SK-N-SH (cell line): ENCODE measurements at regions not wholly inside any gene's neighbourhood (a gene's known extent, or its start where the extent isn't known, plus 50 kb on each side); places are given as distances from the start of the nearest gene placed in this dataset.

ENCODE experiments used
- CTCF ChIA-PET: fragments of 300-600, 350-600 bp; formaldehyde crosslinking; extraction: SDS; loops from one replicate; lab custom pipeline; 2021; lab: Yijun Ruan, JAX
- POLR2A ChIA-PET: fragments of 350-600 bp; sonication (Branson Sonifier 250); formaldehyde crosslinking; extraction: SDS; loops from one replicate; lab custom pipeline; 2020; ENCODE audit warnings: antibody characterized with exemption, inconsistent platforms; lab: Yijun Ruan, JAX
- DNase-seq: peaks from one replicate; pipeline ENCODE4 v3.0.0; 2012
- H2AFZ ChIP-seq: fragments of 200-600 bp; sonication (generic); 2 replicates; pipeline ENCODE4 v1.8.1; 2016; ENCODE audit warnings: antibody characterized with exemption, mild to moderate bottlenecking, low read depth
- H3F3A ChIP-seq: fragments of 200-600 bp; sonication (generic); replicated peaks from 2 replicates; pipeline ENCODE3; 2016; ENCODE audit warnings: antibody characterized with exemption, mild to moderate bottlenecking; ENCODE audit not compliant: insufficient read depth
- H3K27ac ChIP-seq, 2 experiments: fragments of 200-500 bp in 1 of 2; fragments of 200-600 bp in 1 of 2; sonication (Bioruptor generic) in 1 of 2; sonication (generic), shearing (Covaris generic) in 1 of 2; 2 replicates each; pipeline versions ENCODE4 v1.5.1 to v1.6.1; 2014 to 2016; ENCODE audit warnings: low read depth in 2 of 2, inconsistent platforms in 1 of 2, low read length in 1 of 2, mild to moderate bottlenecking in 1 of 2, mixed read lengths in 1 of 2
- H3K27me3 ChIP-seq: fragments of 200-600 bp; sonication (generic), shearing (Covaris generic); 2 replicates; pipeline ENCODE4 v1.6.1; 2016; ENCODE audit warnings: mixed run types; ENCODE audit not compliant: insufficient read depth
- H3K36me3 ChIP-seq, 2 experiments: fragments of 200-500 bp in 1 of 2; fragments of 200-600 bp in 1 of 2; sonication (Bioruptor generic) in 1 of 2; sonication (generic) in 1 of 2; replicated peaks in 1 of 2; 2 replicates each; pipeline versions ENCODE3 to v1.5.1; 2014 to 2016; ENCODE audit warnings: low read length in 1 of 2, mild to moderate bottlenecking in 1 of 2; ENCODE audit not compliant: insufficient read depth in 2 of 2, control insufficient read depth in 1 of 2
- H3K4me1 ChIP-seq, 2 experiments: fragments of 200-500 bp in 1 of 2; fragments of 200-600 bp in 1 of 2; sonication (Bioruptor generic) in 1 of 2; sonication (generic), shearing (Covaris generic) in 1 of 2; 2 replicates each; pipeline versions ENCODE4 v1.5.1 to v1.6.1; 2014 to 2016; ENCODE audit warnings: low read depth in 1 of 2, low read length in 1 of 2, mixed run types in 1 of 2; ENCODE audit not compliant: insufficient read depth in 2 of 2, control insufficient read depth in 1 of 2
- H3K4me2 ChIP-seq: fragments of 200-600 bp; sonication (generic), shearing (Covaris generic); 2 replicates; pipeline ENCODE4 v1.6.1; 2017; ENCODE audit warnings: mixed run types
- H3K4me3 ChIP-seq, 2 experiments: fragments of 200-500 bp in 1 of 2; fragments of 200-600 bp in 1 of 2; sonication (Bioruptor generic) in 1 of 2; sonication (generic), shearing (Covaris generic) in 1 of 2; 2 replicates each; pipeline versions ENCODE4 v1.5.1 to v1.8.1; 2014 to 2016; ENCODE audit warnings: low read depth in 2 of 2, inconsistent platforms in 1 of 2, low read length in 1 of 2, mild to moderate bottlenecking in 1 of 2, mixed read lengths in 1 of 2, moderate library complexity in 1 of 2
- H3K79me2 ChIP-seq: fragments of 200-600 bp; sonication (generic); 2 replicates; pipeline ENCODE4 v1.8.1; 2017; ENCODE audit warnings: mild to moderate bottlenecking; ENCODE audit not compliant: insufficient read depth
- H3K9ac ChIP-seq: fragments of 200-600 bp; sonication (generic); 2 replicates; pipeline ENCODE4 v1.6.1; 2017; ENCODE audit warnings: mixed run types
- H3K9me2 ChIP-seq: fragments of 200-600 bp; sonication (generic); 2 replicates; pipeline ENCODE4 v1.6.1; 2017; ENCODE audit warnings: mixed run types
- H3K9me3 ChIP-seq: fragments of 200-600 bp; sonication (generic); 2 replicates; pipeline ENCODE4 v1.6.1; 2017; ENCODE audit warnings: mixed run types, mild to moderate bottlenecking, moderate library complexity
- H4K20me1 ChIP-seq: fragments of 200-600 bp; sonication (generic); 2 replicates; pipeline ENCODE4 v1.6.1; 2017; ENCODE audit warnings: mild to moderate bottlenecking, mixed run types; ENCODE audit not compliant: insufficient read depth
- ELF1 ChIP-seq: IDR thresholded peaks from 2 replicates; pipeline ENCODE4 v1.4.0; 2012
- EP300 ChIP-seq, 2 experiments: IDR thresholded peaks; 2 replicates each; pipeline versions ENCODE4 v1.4.0 to v1.6.1; 2012; ENCODE audit warnings: borderline replicate concordance in 1 of 2, low read depth in 1 of 2, low read length in 1 of 2
- FOSL2 ChIP-seq: IDR thresholded peaks from 2 replicates; pipeline ENCODE4 v1.4.0; 2012; ENCODE audit warnings: low read depth, mild to moderate bottlenecking, moderate library complexity, borderline replicate concordance
- FOXJ3 ChIP-seq: sonication (generic); formaldehyde crosslinking; IDR thresholded peaks from 2 replicates; pipeline ENCODE4 v1.5.1; 2020; ENCODE audit warnings: mild to moderate bottlenecking, missing genetic modification reagents
- FOXM1 ChIP-seq: IDR thresholded peaks from 2 replicates; pipeline ENCODE4 v1.4.0; 2012; ENCODE audit warnings: low read depth, mild to moderate bottlenecking
- GABPA ChIP-seq: IDR thresholded peaks from 2 replicates; pipeline ENCODE4 v1.4.0; 2012; ENCODE audit warnings: low read depth, mild to moderate bottlenecking
- JUND ChIP-seq: IDR thresholded peaks from 2 replicates; pipeline ENCODE4 v1.4.0; 2012
- NRF1 ChIP-seq: IDR thresholded peaks from 2 replicates; pipeline ENCODE4 v1.6.1; 2012; ENCODE audit warnings: low read depth, mild to moderate bottlenecking, low read length
- RAD21 ChIP-seq: IDR thresholded peaks from 2 replicates; pipeline ENCODE4 v1.6.1; 2012; ENCODE audit warnings: mild to moderate bottlenecking, low read length
- RCOR1 ChIP-seq: fragments of 150-350 bp; IDR thresholded peaks from 2 replicates; pipeline ENCODE4 v1.6.1; 2017; ENCODE audit warnings: antibody characterized with exemption, low read length
- REST ChIP-seq: IDR thresholded peaks from 2 replicates; pipeline ENCODE4 v1.6.1; 2012; ENCODE audit warnings: mild to moderate bottlenecking, low read depth, low read length, moderate library complexity
- RFX5 ChIP-seq: IDR thresholded peaks from 2 replicates; pipeline ENCODE4 v1.6.1; 2012; ENCODE audit warnings: mild to moderate bottlenecking, improper control_type of control experiment, low read length
- RXRA ChIP-seq: IDR thresholded peaks from 2 replicates; pipeline ENCODE4 v1.4.0; 2012; ENCODE audit warnings: low read depth, mild to moderate bottlenecking, borderline replicate concordance
- TEAD4 ChIP-seq: IDR thresholded peaks from 2 replicates; pipeline ENCODE4 v1.4.0; 2012; ENCODE audit warnings: mild to moderate bottlenecking, borderline replicate concordance; ENCODE audit not compliant: insufficient read depth
- USF1 ChIP-seq: IDR thresholded peaks from 2 replicates; pipeline ENCODE4 v1.4.0; 2012; ENCODE audit warnings: low read depth, borderline replicate concordance
- ZBTB33 ChIP-seq: IDR thresholded peaks from 2 replicates; pipeline ENCODE4 v1.4.0; 2012; ENCODE audit warnings: low read depth, borderline replicate concordance
- WGBS: methylation state at CpG from one replicate; pipeline ENCODE4 v1.1.6; 2017; ENCODE audit warnings: low lambda C conversion rate; 5-methylcytosine and 5-hydroxymethylcytosine counted together

GRCh38 chr2:51301381-51301780, 269.4 kb upstream of the NRXN1 start:
- H4K20me1 ChIP-seq: no peaks in the 10 kb centered on the region
- no peaks in the 10 kb centered on the region for H3K27me3 ChIP-seq
- no peak overlapping the region for H3K4me3 ChIP-seq
- TF ChIP-seq ZBTB33: no peak
- TF ChIP-seq TEAD4: no peak
- no peak for TF ChIP-seq RXRA
- TF ChIP-seq USF1: no peak
- TF ChIP-seq JUND: no peak
- TF ChIP-seq NRF1: no peak
- no peak for TF ChIP-seq REST
- TF ChIP-seq FOSL2: no peak
- no peak for TF ChIP-seq FOXJ3
- no peak for TF ChIP-seq GABPA
- TF ChIP-seq EP300 (IDR thresholded peaks at IDR 0.05; ENCODE audit: borderline replicate concordance in 1 of 2, low read depth in 1 of 2, low read length in 1 of 2): no peak
- TF ChIP-seq RFX5: no peak
- no peak for TF ChIP-seq FOXM1
- TF ChIP-seq RCOR1: no peak
- no peak for TF ChIP-seq RAD21
- no peak for TF ChIP-seq ELF1
- TF ChIP-seq, all 33 proteins: peak for 0
- Histone ChIP-seq H2AFZ (no peak overlapping the region), H3K9me3 (no peaks in the 10 kb centered on the region), H3K79me2 (no peaks in the 10 kb centered on the region), H3K4me1 (no peaks in the 10 kb centered on the region), H3K36me3 (no peaks in the 10 kb centered on the region), H3K4me2 (no peak overlapping the region), H3K27ac (no peak overlapping the region), H3K9me2 (0 out of 2 replicates have a peak, but pooled peaks cover 3% of the 10 kb centered on the region), H3K9ac (no peak overlapping the region), H3F3A (no peaks in the 10 kb centered on the region)
- no peak for DNase-seq
- 17% methylated on average over 4 of the region's 4 CpGs for WGBS
- POLR2A ChIA-PET: no interaction called here
- CTCF ChIA-PET: interaction anchor here (0.6 kb wide), 1 partner anchor 27 kb away, joined by 3 read pairs; no protein-coding TSS in a partner anchor
